ENCODE measurements at regions not wholly inside any gene's neighbourhood (a gene's known extent, or its start where the extent isn't known, plus 50 kb on each side); places are given as distances from the start of the nearest gene placed in this dataset.

- TF ChIP-seq EZH2phosphoT487 (conservative IDR thresholded peaks at IDR 0.05; ENCODE audit: low read length), result no peak
- no peak for TF ChIP-seq CTCF (IDR thresholded peaks at IDR 0.05; ENCODE audit: insufficient read depth, low read length, poor library complexity, severe bottlenecking)
- Histone ChIP-seq H2AFZ (ENCODE audit: low read depth, low read length, severe bottlenecking) (no peak overlapping the region), H3K36me3 (ENCODE audit: low read length) (no peaks in the 10 kb centered on the region), H3K27me3 (ENCODE audit: low read length) (no peaks in the 10 kb centered on the region), H3K27ac (ENCODE audit: low read depth, low read length) (no peak overlapping the region), H4K20me1 (ENCODE audit: low read depth, low read length) (no peaks in the 10 kb centered on the region), H3K9ac (ENCODE audit: low read length) (no peak overlapping the region), H3K9me3 (ENCODE audit: insufficient read depth, low read length) (no peaks in the 10 kb centered on the region), H3K9me2 (replicated peaks; ENCODE audit: insufficient read depth, low read length) (no peaks in the 10 kb centered on the region), H3F3A (ENCODE audit: insufficient read depth) (no peaks in the 10 kb centered on the region), H3K79me2 (ENCODE audit: insufficient read depth, low read length) (no peaks in the 10 kb centered on the region), H3K4me2 (ENCODE audit: low read depth, low read length, poor library complexity, severe bottlenecking) (no peak overlapping the region), H3K4me3 (ENCODE audit: insufficient read depth, low read length, poor library complexity, severe bottlenecking) (no peak overlapping the region)
These were observed 1962.2 kb upstream of the WWC1 start for GRCh38 chr5:166329149-166329800.

- Histone ChIP-seq H3F3A (ENCODE audit: insufficient read depth) (no peaks in the 10 kb centered on the region), H4K20me1 (ENCODE audit: low read depth, low read length) (no peaks in the 10 kb centered on the region), H3K79me2 (ENCODE audit: insufficient read depth, low read length) (no peaks in the 10 kb centered on the region), H3K27me3 (ENCODE audit: low read length) (no peaks in the 10 kb centered on the region), H2AFZ (ENCODE audit: low read depth, low read length, severe bottlenecking) (no peak overlapping the region), H3K9me3 (ENCODE audit: insufficient read depth, low read length) (no peaks in the 10 kb centered on the region), H3K4me3 (ENCODE audit: insufficient read depth, low read length, poor library complexity, severe bottlenecking) (no peak overlapping the region), H3K9me2 (replicated peaks; ENCODE audit: insufficient read depth, low read length) (no peaks in the 10 kb centered on the region), H3K36me3 (ENCODE audit: low read length) (no peaks in the 10 kb centered on the region), H3K27ac (ENCODE audit: low read depth, low read length) (no peak overlapping the region), H3K4me2 (ENCODE audit: low read depth, low read length, poor library complexity, severe bottlenecking) (no peak overlapping the region), H3K9ac (ENCODE audit: low read length) (no peak overlapping the region)
- TF ChIP-seq CTCF (IDR thresholded peaks at IDR 0.05; ENCODE audit: insufficient read depth, low read length, poor library complexity, severe bottlenecking) (no peak), EZH2phosphoT487 (conservative IDR thresholded peaks at IDR 0.05; ENCODE audit: low read length) (no peak)
These were observed 1961.4 kb upstream of the WWC1 start for GRCh38 chr5:166330036-166330435.

GRCh38 chr5:166331521-166331920 is 1959.9 kb upstream of the WWC1 start:
- Histone ChIP-seq H3K4me2 (ENCODE audit: low read depth, low read length, poor library complexity, severe bottlenecking) (no peak overlapping the region), H3K36me3 (ENCODE audit: low read length) (no peaks in the 10 kb centered on the region), H3K9me3 (ENCODE audit: insufficient read depth, low read length) (no peaks in the 10 kb centered on the region), H3F3A (ENCODE audit: insufficient read depth) (no peaks in the 10 kb centered on the region), H3K4me3 (ENCODE audit: insufficient read depth, low read length, poor library complexity, severe bottlenecking) (no peak overlapping the region), H4K20me1 (ENCODE audit: low read depth, low read length) (no peaks in the 10 kb centered on the region), H3K9me2 (replicated peaks; ENCODE audit: insufficient read depth, low read length) (no peaks in the 10 kb centered on the region), H3K27me3 (ENCODE audit: low read length) (no peaks in the 10 kb centered on the region), H3K27ac (ENCODE audit: low read depth, low read length) (no peak overlapping the region), H2AFZ (ENCODE audit: low read depth, low read length, severe bottlenecking) (no peak overlapping the region), H3K9ac (ENCODE audit: low read length) (no peak overlapping the region), H3K79me2 (ENCODE audit: insufficient read depth, low read length) (no peaks in the 10 kb centered on the region)
- TF ChIP-seq EZH2phosphoT487 (conservative IDR thresholded peaks at IDR 0.05; ENCODE audit: low read length) (no peak), CTCF (IDR thresholded peaks at IDR 0.05; ENCODE audit: insufficient read depth, low read length, poor library complexity, severe bottlenecking) (no peak)

Measured in SU-DHL-6 (cell line).